WTC11 (cell line): ENCODE measurements at regions not wholly inside any gene's neighbourhood (a gene's known extent, or its start where the extent isn't known, plus 50 kb on each side); places are given as distances from the start of the nearest gene placed in this dataset.

Experiments used
- ATAC-seq: fragments of 200-7000 bp; cut with Tn5 transposase; 2 replicates; pipeline ENCODE4 v1.10.0; 2021; ENCODE audit warnings: mild to moderate bottlenecking, moderate library complexity
- CTCF ChIA-PET: fragments of 300-600 bp; sonication (Branson Sonifier 250); formaldehyde crosslinking; loops from one replicate; lab custom pipeline; 2021; ENCODE audit warnings: antibody characterized with exemption; lab: Charles Lee
- POLR2A ChIA-PET: fragments of 350-600 bp; sonication (Branson Sonifier 250); formaldehyde crosslinking; loops from one replicate; lab custom pipeline; 2021; ENCODE audit warnings: antibody characterized with exemption; lab: Charles Lee
- DNase-seq: peaks from one replicate; pipeline ENCODE4 v3.0.0; 2021; ENCODE audit warnings: low spot score
- H3K27ac Mint-ChIP-seq: 2 replicates; pipeline ENCODE4 v1.8.0; 2021; ENCODE audit warnings: mixed read lengths
- H3K27me3 Mint-ChIP-seq: 2 replicates; pipeline ENCODE4 v1.8.0; 2021; ENCODE audit warnings: low read depth, mild to moderate bottlenecking, moderate library complexity, mixed read lengths
- H3K36me3 Mint-ChIP-seq: 2 replicates; pipeline ENCODE4 v1.8.0; 2021; ENCODE audit warnings: mixed read lengths
- H3K4me1 Mint-ChIP-seq: 2 replicates; pipeline ENCODE4 v1.8.0; 2022; ENCODE audit warnings: mixed read lengths
- H3K4me3 Mint-ChIP-seq: 2 replicates; pipeline ENCODE4 v1.8.0; 2021; ENCODE audit warnings: mild to moderate bottlenecking, moderate library complexity, mixed read lengths
- H3K9me3 Mint-ChIP-seq: 2 replicates; pipeline ENCODE4 v1.8.0; 2021; ENCODE audit warnings: mixed read lengths
- ATF1 ChIP-seq: sonication (generic); formaldehyde crosslinking; IDR thresholded peaks from 2 replicates; pipeline ENCODE4 v1.8.1; 2023; ENCODE audit warnings: mild to moderate bottlenecking, moderate library complexity, missing genetic modification reagents
- CREB1 ChIP-seq: sonication (generic); formaldehyde crosslinking; IDR thresholded peaks from 2 replicates; pipeline ENCODE4 v1.8.0; 2023; ENCODE audit warnings: mild to moderate bottlenecking, missing genetic modification reagents
- CREM ChIP-seq: sonication (generic); formaldehyde crosslinking; IDR thresholded peaks from 2 replicates; pipeline ENCODE4 v1.8.1; 2022; ENCODE audit warnings: mild to moderate bottlenecking, missing genetic modification reagents, moderate library complexity
- EMX1 ChIP-seq: fragments of 250-450 bp; sonication (Bioruptor Pico); IDR thresholded peaks from 2 replicates; pipeline ENCODE4 v1.8.0; 2021; ENCODE audit warnings: mild to moderate bottlenecking
- ESRRA ChIP-seq: sonication (generic); formaldehyde crosslinking; IDR thresholded peaks from 2 replicates; pipeline ENCODE4 v1.8.1; 2022; ENCODE audit warnings: mild to moderate bottlenecking, missing genetic modification reagents, borderline replicate concordance
- ETV6 ChIP-seq: sonication (generic); formaldehyde crosslinking; IDR thresholded peaks from 2 replicates; pipeline ENCODE4 v1.8.1; 2022; ENCODE audit warnings: mild to moderate bottlenecking, missing genetic modification reagents
- FOXK1 ChIP-seq: sonication (generic); formaldehyde crosslinking; IDR thresholded peaks from 2 replicates; pipeline ENCODE4 v1.8.0; 2022; ENCODE audit warnings: mild to moderate bottlenecking, moderate library complexity, missing genetic modification reagents
- GABPB1 ChIP-seq: sonication (generic); formaldehyde crosslinking; IDR thresholded peaks from 2 replicates; pipeline ENCODE4 v1.8.1; 2023; ENCODE audit warnings: mild to moderate bottlenecking, missing genetic modification reagents
- JAZF1 ChIP-seq: fragments of 250-450 bp; sonication (Bioruptor Pico); IDR thresholded peaks from 2 replicates; pipeline ENCODE4 v1.9.0; 2021; ENCODE audit warnings: moderate library complexity, mild to moderate bottlenecking, inconsistent platforms
- MXD4 ChIP-seq: fragments of 250-450 bp; sonication (Bioruptor Pico); IDR thresholded peaks from 2 replicates; pipeline ENCODE4 v1.8.0; 2021; ENCODE audit warnings: mild to moderate bottlenecking, moderate library complexity, borderline replicate concordance
- MYBL2 ChIP-seq: sonication (generic); formaldehyde crosslinking; IDR thresholded peaks from 2 replicates; pipeline ENCODE4 v1.8.1; 2023; ENCODE audit warnings: mild to moderate bottlenecking, moderate library complexity, missing genetic modification reagents
- PRRX2 ChIP-seq: fragments of 250-450 bp; sonication (Bioruptor Pico); IDR thresholded peaks from 2 replicates; pipeline ENCODE4 v1.8.0; 2021; ENCODE audit warnings: mild to moderate bottlenecking
- RELA ChIP-seq: sonication (generic); formaldehyde crosslinking; IDR thresholded peaks from 2 replicates; pipeline ENCODE4 v1.8.1; 2022; ENCODE audit warnings: missing genetic modification reagents, mild to moderate bottlenecking, borderline replicate concordance
- SMAD4 ChIP-seq: sonication (generic); formaldehyde crosslinking; IDR thresholded peaks from 2 replicates; pipeline ENCODE4 v1.8.0; 2022; ENCODE audit warnings: mild to moderate bottlenecking, missing genetic modification reagents
- SP1 ChIP-seq: sonication (generic); formaldehyde crosslinking; conservative IDR thresholded peaks from 2 replicates; pipeline ENCODE4 v1.8.1; 2022; ENCODE audit warnings: missing genetic modification reagents
- TCF7 ChIP-seq: sonication (generic); formaldehyde crosslinking; IDR thresholded peaks from 2 replicates; pipeline ENCODE4 v1.8.0; 2022; ENCODE audit warnings: mild to moderate bottlenecking, low read depth, missing genetic modification reagents, moderate library complexity
- TEAD1 ChIP-seq: sonication (generic); formaldehyde crosslinking; IDR thresholded peaks from 2 replicates; pipeline ENCODE4 v1.8.0; 2022; ENCODE audit warnings: mild to moderate bottlenecking, missing genetic modification reagents
- ZBTB21 ChIP-seq: sonication (generic); formaldehyde crosslinking; IDR thresholded peaks from 2 replicates; pipeline ENCODE4 v1.8.1; 2023; ENCODE audit warnings: mild to moderate bottlenecking, missing genetic modification reagents, borderline replicate concordance
- ZNF416 ChIP-seq: fragments of 250-450 bp; sonication (Bioruptor Pico); IDR thresholded peaks from 2 replicates; pipeline ENCODE4 v1.9.0; 2021; ENCODE audit warnings: mild to moderate bottlenecking, inconsistent platforms
- ZNF423 ChIP-seq: fragments of 250-450 bp; sonication (Bioruptor Pico); IDR thresholded peaks from 2 replicates; pipeline ENCODE4 v2.1.2; 2022; ENCODE audit warnings: mild to moderate bottlenecking, moderate library complexity
- ZNF671 ChIP-seq: fragments of 250-450 bp; sonication (Bioruptor Pico); IDR thresholded peaks from 2 replicates; pipeline ENCODE4 v1.8.0; 2021; ENCODE audit warnings: mild to moderate bottlenecking
- TF ChIP-seq, protein P1 (sequence below): sonication (generic); formaldehyde crosslinking; IDR thresholded peaks from 2 replicates; pipeline ENCODE4 v1.8.1; 2022; ENCODE audit warnings: low read depth, mild to moderate bottlenecking, moderate library complexity, missing genetic modification reagents, borderline replicate concordance
- TF ChIP-seq, protein P2 (sequence below): fragments of 250-450 bp; sonication (Bioruptor Pico); IDR thresholded peaks from 2 replicates; pipeline ENCODE4 v1.9.0; 2021; ENCODE audit warnings: mild to moderate bottlenecking, borderline replicate concordance
- TF ChIP-seq, protein P3 (sequence below): sonication (generic); formaldehyde crosslinking; IDR thresholded peaks from 2 replicates; pipeline ENCODE4 v1.8.1; 2023; ENCODE audit warnings: mild to moderate bottlenecking, missing genetic modification reagents, borderline replicate concordance
- TF ChIP-seq, protein P4 (sequence below): sonication (generic); formaldehyde crosslinking; IDR thresholded peaks from 2 replicates; pipeline ENCODE4 v1.8.1; 2023; ENCODE audit warnings: mild to moderate bottlenecking, moderate library complexity, missing genetic modification reagents
- TF ChIP-seq, protein P5 (sequence below): sonication (generic); formaldehyde crosslinking; IDR thresholded peaks from 2 replicates; pipeline ENCODE4 v1.8.1; 2022; ENCODE audit warnings: missing genetic modification reagents, borderline replicate concordance
- TF ChIP-seq, protein P6 (sequence below): sonication (generic); formaldehyde crosslinking; IDR thresholded peaks from 2 replicates; pipeline ENCODE4 v1.8.0; 2023; ENCODE audit warnings: missing genetic modification reagents

DNA sequence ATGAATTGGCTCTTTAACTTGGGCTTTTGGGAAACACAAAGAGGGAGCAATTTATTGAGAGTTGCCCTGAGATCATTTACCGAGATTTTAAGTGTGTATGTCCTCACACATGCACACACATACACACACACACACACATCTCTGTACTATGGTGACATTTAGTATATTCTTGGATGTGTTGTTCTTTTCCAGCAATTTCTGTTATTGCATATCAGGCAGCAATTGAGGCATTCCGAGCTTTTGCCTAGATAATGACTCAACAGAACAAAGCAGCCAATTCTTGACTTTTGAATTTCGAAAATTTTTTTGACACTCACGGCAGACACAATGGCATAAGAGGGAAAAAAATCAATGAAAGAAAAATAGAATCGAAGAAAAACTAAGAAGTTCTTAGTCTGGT, 248.5 kb downstream of the DUSP6 start:
- POLR2A ChIA-PET, result no interaction called here
- H3K4me3 Mint-ChIP-seq, result no peak overlapping the region

DNA sequence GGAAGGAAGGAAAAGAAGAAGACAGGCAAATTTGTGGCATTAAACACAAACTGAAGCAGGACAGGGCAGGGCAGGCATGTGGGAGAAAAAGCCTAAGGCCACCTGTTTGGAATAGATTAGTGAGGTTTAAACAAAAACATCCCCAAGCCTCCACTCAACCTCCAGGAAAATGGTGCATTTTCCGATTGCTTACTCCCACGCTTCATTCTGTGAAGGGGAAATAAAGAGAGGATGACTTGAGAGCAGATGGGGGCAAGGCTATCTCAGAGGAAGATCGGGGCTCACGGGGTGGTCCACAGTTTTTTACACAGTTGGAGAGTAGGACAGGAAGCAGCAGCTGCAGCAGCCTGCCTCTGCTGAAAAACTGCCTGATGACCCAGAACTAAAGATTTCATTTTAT, 250.9 kb downstream of the DUSP6 start:
- POLR2A ChIA-PET, result no interaction called here
- Mint-ChIP-seq H3K4me1 (peaks cover 66% of the 10 kb centered on the region), H3K9me3 (no peaks in the 10 kb centered on the region), H3K4me3 (no peak overlapping the region), H3K27me3 (no peaks in the 10 kb centered on the region; the same call in 1 of the 2 replicates), H3K27ac (no peak overlapping the region), H3K36me3 (no peaks in the 10 kb centered on the region)
- no peak for DNase-seq
- ATAC-seq, result no peak
- CTCF ChIA-PET, result no interaction called here
- TF ChIP-seq MYBL2 (CRISPR knock-in tag) (no peak), RELA (CRISPR knock-in tag) (no peak), CREM (CRISPR knock-in tag) (no peak), ZNF416 (CRISPR knock-in tag) (no peak), ETV6 (no peak), ZNF671 (no peak), ZNF423 (no peak), ESRRA (no peak), MXD4 (CRISPR knock-in tag) (no peak), EMX1 (no peak), TEAD1 (CRISPR knock-in tag) (no peak), CREB1 (CRISPR knock-in tag) (no peak), TCF7 (no peak), SMAD4 (CRISPR knock-in tag) (no peak)
- TF ChIP-seq, protein P1, sequence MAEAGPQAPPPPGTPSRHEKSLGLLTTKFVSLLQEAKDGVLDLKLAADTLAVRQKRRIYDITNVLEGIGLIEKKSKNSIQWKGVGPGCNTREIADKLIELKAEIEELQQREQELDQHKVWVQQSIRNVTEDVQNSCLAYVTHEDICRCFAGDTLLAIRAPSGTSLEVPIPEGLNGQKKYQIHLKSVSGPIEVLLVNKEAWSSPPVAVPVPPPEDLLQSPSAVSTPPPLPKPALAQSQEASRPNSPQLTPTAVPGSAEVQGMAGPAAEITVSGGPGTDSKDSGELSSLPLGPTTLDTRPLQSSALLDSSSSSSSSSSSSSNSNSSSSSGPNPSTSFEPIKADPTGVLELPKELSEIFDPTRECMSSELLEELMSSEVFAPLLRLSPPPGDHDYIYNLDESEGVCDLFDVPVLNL (CRISPR knock-in tag), result no peak
- TF ChIP-seq, protein P2, sequence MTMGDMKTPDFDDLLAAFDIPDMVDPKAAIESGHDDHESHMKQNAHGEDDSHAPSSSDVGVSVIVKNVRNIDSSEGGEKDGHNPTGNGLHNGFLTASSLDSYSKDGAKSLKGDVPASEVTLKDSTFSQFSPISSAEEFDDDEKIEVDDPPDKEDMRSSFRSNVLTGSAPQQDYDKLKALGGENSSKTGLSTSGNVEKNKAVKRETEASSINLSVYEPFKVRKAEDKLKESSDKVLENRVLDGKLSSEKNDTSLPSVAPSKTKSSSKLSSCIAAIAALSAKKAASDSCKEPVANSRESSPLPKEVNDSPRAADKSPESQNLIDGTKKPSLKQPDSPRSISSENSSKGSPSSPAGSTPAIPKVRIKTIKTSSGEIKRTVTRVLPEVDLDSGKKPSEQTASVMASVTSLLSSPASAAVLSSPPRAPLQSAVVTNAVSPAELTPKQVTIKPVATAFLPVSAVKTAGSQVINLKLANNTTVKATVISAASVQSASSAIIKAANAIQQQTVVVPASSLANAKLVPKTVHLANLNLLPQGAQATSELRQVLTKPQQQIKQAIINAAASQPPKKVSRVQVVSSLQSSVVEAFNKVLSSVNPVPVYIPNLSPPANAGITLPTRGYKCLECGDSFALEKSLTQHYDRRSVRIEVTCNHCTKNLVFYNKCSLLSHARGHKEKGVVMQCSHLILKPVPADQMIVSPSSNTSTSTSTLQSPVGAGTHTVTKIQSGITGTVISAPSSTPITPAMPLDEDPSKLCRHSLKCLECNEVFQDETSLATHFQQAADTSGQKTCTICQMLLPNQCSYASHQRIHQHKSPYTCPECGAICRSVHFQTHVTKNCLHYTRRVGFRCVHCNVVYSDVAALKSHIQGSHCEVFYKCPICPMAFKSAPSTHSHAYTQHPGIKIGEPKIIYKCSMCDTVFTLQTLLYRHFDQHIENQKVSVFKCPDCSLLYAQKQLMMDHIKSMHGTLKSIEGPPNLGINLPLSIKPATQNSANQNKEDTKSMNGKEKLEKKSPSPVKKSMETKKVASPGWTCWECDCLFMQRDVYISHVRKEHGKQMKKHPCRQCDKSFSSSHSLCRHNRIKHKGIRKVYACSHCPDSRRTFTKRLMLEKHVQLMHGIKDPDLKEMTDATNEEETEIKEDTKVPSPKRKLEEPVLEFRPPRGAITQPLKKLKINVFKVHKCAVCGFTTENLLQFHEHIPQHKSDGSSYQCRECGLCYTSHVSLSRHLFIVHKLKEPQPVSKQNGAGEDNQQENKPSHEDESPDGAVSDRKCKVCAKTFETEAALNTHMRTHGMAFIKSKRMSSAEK (CRISPR knock-in tag), result no peak
- TF ChIP-seq, protein P3, sequence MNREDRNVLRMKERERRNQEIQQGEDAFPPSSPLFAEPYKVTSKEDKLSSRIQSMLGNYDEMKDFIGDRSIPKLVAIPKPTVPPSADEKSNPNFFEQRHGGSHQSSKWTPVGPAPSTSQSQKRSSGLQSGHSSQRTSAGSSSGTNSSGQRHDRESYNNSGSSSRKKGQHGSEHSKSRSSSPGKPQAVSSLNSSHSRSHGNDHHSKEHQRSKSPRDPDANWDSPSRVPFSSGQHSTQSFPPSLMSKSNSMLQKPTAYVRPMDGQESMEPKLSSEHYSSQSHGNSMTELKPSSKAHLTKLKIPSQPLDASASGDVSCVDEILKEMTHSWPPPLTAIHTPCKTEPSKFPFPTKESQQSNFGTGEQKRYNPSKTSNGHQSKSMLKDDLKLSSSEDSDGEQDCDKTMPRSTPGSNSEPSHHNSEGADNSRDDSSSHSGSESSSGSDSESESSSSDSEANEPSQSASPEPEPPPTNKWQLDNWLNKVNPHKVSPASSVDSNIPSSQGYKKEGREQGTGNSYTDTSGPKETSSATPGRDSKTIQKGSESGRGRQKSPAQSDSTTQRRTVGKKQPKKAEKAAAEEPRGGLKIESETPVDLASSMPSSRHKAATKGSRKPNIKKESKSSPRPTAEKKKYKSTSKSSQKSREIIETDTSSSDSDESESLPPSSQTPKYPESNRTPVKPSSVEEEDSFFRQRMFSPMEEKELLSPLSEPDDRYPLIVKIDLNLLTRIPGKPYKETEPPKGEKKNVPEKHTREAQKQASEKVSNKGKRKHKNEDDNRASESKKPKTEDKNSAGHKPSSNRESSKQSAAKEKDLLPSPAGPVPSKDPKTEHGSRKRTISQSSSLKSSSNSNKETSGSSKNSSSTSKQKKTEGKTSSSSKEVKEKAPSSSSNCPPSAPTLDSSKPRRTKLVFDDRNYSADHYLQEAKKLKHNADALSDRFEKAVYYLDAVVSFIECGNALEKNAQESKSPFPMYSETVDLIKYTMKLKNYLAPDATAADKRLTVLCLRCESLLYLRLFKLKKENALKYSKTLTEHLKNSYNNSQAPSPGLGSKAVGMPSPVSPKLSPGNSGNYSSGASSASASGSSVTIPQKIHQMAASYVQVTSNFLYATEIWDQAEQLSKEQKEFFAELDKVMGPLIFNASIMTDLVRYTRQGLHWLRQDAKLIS (CRISPR knock-in tag), result no peak
- TF ChIP-seq, protein P4, sequence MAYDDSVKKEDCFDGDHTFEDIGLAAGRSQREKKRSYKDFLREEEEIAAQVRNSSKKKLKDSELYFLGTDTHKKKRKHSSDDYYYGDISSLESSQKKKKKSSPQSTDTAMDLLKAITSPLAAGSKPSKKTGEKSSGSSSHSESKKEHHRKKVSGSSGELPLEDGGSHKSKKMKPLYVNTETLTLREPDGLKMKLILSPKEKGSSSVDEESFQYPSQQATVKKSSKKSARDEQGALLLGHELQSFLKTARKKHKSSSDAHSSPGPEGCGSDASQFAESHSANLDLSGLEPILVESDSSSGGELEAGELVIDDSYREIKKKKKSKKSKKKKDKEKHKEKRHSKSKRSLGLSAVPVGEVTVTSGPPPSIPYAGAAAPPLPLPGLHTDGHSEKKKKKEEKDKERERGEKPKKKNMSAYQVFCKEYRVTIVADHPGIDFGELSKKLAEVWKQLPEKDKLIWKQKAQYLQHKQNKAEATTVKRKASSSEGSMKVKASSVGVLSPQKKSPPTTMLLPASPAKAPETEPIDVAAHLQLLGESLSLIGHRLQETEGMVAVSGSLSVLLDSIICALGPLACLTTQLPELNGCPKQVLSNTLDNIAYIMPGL, result no peak

More for the DNA sequence above, 248.5 kb downstream of the DUSP6 start:
- ATAC-seq, result no peak
- CTCF ChIA-PET, result no interaction called here
- Mint-ChIP-seq H3K9me3 (peaks cover 6% of the 10 kb centered on the region; the same call in 1 of the 2 replicates), H3K27ac (no peak overlapping the region), H3K36me3 (no peaks in the 10 kb centered on the region), H3K4me1 (peaks cover 58% of the 10 kb centered on the region), H3K27me3 (no peaks in the 10 kb centered on the region)
- no peak for DNase-seq
- TF ChIP-seq ETV6 (no peak), TCF7 (no peak), ATF1 (CRISPR knock-in tag) (no peak), JAZF1 (CRISPR knock-in tag) (no peak), PRRX2 (no peak), GABPB1 (CRISPR knock-in tag) (no peak), FOXK1 (no peak), SP1 (CRISPR knock-in tag) (no peak), ZBTB21 (CRISPR knock-in tag) (no peak)
- TF ChIP-seq, protein P5, sequence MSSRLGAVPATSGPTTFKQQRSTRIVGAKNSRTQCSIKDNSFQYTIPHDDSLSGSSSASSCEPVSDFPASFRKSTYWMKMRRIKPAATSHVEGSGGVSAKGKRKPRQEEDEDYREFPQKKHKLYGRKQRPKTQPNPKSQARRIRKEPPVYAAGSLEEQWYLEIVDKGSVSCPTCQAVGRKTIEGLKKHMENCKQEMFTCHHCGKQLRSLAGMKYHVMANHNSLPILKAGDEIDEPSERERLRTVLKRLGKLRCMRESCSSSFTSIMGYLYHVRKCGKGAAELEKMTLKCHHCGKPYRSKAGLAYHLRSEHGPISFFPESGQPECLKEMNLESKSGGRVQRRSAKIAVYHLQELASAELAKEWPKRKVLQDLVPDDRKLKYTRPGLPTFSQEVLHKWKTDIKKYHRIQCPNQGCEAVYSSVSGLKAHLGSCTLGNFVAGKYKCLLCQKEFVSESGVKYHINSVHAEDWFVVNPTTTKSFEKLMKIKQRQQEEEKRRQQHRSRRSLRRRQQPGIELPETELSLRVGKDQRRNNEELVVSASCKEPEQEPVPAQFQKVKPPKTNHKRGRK (CRISPR knock-in tag), result no peak
- TF ChIP-seq, protein P6, sequence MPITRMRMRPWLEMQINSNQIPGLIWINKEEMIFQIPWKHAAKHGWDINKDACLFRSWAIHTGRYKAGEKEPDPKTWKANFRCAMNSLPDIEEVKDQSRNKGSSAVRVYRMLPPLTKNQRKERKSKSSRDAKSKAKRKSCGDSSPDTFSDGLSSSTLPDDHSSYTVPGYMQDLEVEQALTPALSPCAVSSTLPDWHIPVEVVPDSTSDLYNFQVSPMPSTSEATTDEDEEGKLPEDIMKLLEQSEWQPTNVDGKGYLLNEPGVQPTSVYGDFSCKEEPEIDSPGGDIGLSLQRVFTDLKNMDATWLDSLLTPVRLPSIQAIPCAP (CRISPR knock-in tag), result no peak
